Suprapubic skin (tissue), 4 donors: ENCODE measurements at regions not wholly inside any gene's neighbourhood (a gene's known extent, or its start where the extent isn't known, plus 50 kb on each side); places are given as distances from the start of the nearest gene placed in this dataset.

Experiments
- DNase-seq, 2 donors: peaks; one replicate each; pipeline ENCODE4 v3.0.0-alpha.2; 2019; ENCODE audit warnings: low spot score in 2 of 2
- H3K27ac ChIP-seq: fragments of 200-600 bp; sonication (generic); one replicate; pipeline ENCODE4 v1.5.1; 2019
- H3K27me3 ChIP-seq: fragments of 200-600 bp; sonication (generic); one replicate; pipeline ENCODE4 v1.5.1; 2019
- H3K36me3 ChIP-seq: fragments of 200-600 bp; sonication (generic); one replicate; pipeline ENCODE4 v1.5.1; 2019
- H3K4me1 ChIP-seq: fragments of 200-600 bp; sonication (generic); one replicate; pipeline ENCODE4 v1.5.1; 2019
- H3K4me3 ChIP-seq: fragments of 200-600 bp; sonication (generic); one replicate; pipeline ENCODE4 v1.5.1; 2019; ENCODE audit warnings: mild to moderate bottlenecking
- H3K9me3 ChIP-seq: fragments of 200-600 bp; sonication (generic); one replicate; pipeline ENCODE4 v1.5.1; 2019
- CTCF ChIP-seq, 2 donors: fragments of 200-600 bp in 1 of 2; fragments of 450-650 bp in 1 of 2; sonication (generic) in 1 of 2; IDR thresholded peaks; one replicate each; pipeline ENCODE4 v1.5.1; 2016 to 2019; ENCODE audit warnings: antibody characterized with exemption in 2 of 2, mild to moderate bottlenecking in 1 of 2, moderate library complexity in 1 of 2
- EP300 ChIP-seq: sonication (generic); formaldehyde crosslinking; IDR thresholded peaks from one replicate; pipeline ENCODE4 v1.6.1; 2017; ENCODE audit warnings: antibody characterized with exemption
- POLR2A ChIP-seq, 2 donors: fragments of 450-650 bp; IDR thresholded peaks; one replicate each; pipeline ENCODE4 v1.6.1; 2017; ENCODE audit warnings: antibody characterized with exemption in 2 of 2, mild to moderate bottlenecking in 2 of 2, moderate library complexity in 2 of 2
- POLR2AphosphoS5 ChIP-seq, 3 donors: sonication (generic); formaldehyde crosslinking; IDR thresholded peaks; one replicate each; pipeline ENCODE4 v1.6.1; 2017; ENCODE audit warnings: antibody characterized with exemption in 3 of 3
- WGBS: methylation state at CpG from one replicate; pipeline ENCODE4 v1.1.5; 2018; 5-methylcytosine and 5-hydroxymethylcytosine counted together

DNA sequence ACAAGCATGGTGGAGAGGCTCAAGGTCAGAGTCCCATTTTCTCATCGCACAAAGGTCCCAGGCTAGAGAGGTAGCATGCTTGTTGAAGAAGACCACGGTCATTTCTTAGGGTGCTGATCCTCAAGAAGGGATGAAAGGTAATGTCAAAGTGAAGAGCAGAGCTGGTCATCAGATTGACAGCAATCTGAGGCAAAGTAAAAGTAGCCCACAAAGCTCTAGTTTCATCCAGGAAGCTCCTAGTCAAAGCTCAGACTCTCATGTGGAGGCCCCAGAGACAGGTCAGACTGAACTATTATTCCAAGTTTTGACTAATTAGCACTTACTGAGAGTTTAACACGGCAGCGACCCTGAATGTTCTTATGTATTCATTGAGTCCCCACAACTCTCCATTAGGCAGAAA lies 270.6 kb downstream of the RPS29 start:
- no peak overlapping the region for H3K27ac ChIP-seq
- H3K27me3 ChIP-seq = no peaks in the 10 kb centered on the region
- DNase-seq = no peak
- WGBS = 70% methylated on average over 4 of the region's 4 CpGs
- H3K4me1 ChIP-seq = no peaks in the 10 kb centered on the region
- no peak overlapping the region for H3K4me3 ChIP-seq
- no peaks in the 10 kb centered on the region for H3K9me3 ChIP-seq
- no peaks in the 10 kb centered on the region for H3K36me3 ChIP-seq
- TF ChIP-seq POLR2A (IDR thresholded peaks at IDR 0.05) = no peak
- TF ChIP-seq CTCF (IDR thresholded peaks at IDR 0.05) = no peak
- no peak for TF ChIP-seq EP300
- TF ChIP-seq POLR2AphosphoS5 (IDR thresholded peaks at IDR 0.05) = no peak

DNA sequence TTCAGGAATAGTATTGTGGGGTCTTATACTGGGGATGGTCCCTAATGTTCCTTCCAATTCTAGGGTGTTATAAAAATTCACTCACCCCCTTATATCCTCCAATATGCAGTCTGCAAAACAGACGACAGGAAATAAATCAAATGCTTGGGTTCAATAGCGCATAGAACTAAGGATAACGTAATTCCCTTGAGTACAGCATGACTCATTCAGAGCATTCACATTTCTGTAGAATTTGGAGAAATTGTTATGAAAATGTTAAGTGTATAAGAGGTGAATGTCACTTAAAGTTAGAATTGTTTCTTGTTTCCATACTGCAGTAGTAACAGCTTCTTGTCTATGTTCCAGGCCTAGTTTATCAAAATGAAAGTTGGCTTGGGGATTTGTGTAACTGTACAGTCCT lies 271.4 kb downstream of the RPS29 start:
- Histone ChIP-seq H3K27me3 (no peaks in the 10 kb centered on the region), H3K9me3 (no peaks in the 10 kb centered on the region), H3K27ac (no peak overlapping the region), H3K4me1 (no peaks in the 10 kb centered on the region), H3K4me3 (no peak overlapping the region), H3K36me3 (no peaks in the 10 kb centered on the region)
- DNase-seq = no peak
- TF ChIP-seq POLR2A (IDR thresholded peaks at IDR 0.05) (no peak), EP300 (no peak), POLR2AphosphoS5 (IDR thresholded peaks at IDR 0.05) (no peak), CTCF (IDR thresholded peaks at IDR 0.05) (no peak)
- WGBS = 70% methylated on average over 3 of the region's 3 CpGs

DNA sequence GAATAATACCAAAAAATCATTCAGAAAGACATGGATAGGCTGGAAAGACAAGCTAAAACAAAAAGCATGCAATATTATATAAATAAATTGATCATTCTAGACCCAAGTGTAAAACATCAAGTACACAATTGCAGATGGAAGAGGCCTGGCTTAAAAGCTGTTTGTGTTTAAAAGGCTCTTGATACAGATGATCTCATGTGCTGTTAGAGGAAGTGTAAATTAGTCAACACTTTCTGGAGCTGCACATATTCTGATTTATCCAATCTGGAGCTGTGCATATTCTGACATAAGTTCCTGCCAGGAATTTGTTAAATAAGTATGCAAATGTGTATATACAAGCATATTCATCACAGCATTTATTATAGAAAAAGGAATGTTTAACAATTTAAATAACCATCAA lies 273.1 kb downstream of the RPS29 start:
- TF ChIP-seq POLR2A (IDR thresholded peaks at IDR 0.05) (no peak), POLR2AphosphoS5 (IDR thresholded peaks at IDR 0.05) (no peak), CTCF (IDR thresholded peaks at IDR 0.05) (no peak), EP300 (no peak)
- no peaks in the 10 kb centered on the region for H3K36me3 ChIP-seq
- H3K4me1 ChIP-seq = no peaks in the 10 kb centered on the region
- H3K27me3 ChIP-seq = no peaks in the 10 kb centered on the region
- no peak overlapping the region for H3K4me3 ChIP-seq
- H3K9me3 ChIP-seq = no peaks in the 10 kb centered on the region
- no peak overlapping the region for H3K27ac ChIP-seq
- no peak for DNase-seq

- TF ChIP-seq POLR2A (IDR thresholded peaks at IDR 0.05) (no peak), EP300 (no peak), CTCF (IDR thresholded peaks at IDR 0.05) (no peak), POLR2AphosphoS5 (IDR thresholded peaks at IDR 0.05) (no peak)
Measured at GRCh38 chr14:49310298-49310697, 275.9 kb downstream of the RPS29 start.

GRCh38 chr14:49306152-49306751 lies 279.9 kb downstream of the RPS29 start:
- DNase-seq = no peak

More at GRCh38 chr14:49310298-49310697, 275.9 kb downstream of the RPS29 start:
- H3K9me3 ChIP-seq = no peaks in the 10 kb centered on the region
- no peaks in the 10 kb centered on the region for H3K27me3 ChIP-seq
- H3K4me3 ChIP-seq = no peak overlapping the region
- no peak for DNase-seq
- H3K4me1 ChIP-seq = no peaks in the 10 kb centered on the region
- no peak overlapping the region for H3K27ac ChIP-seq
- no peaks in the 10 kb centered on the region for H3K36me3 ChIP-seq

More at GRCh38 chr14:49306152-49306751, 279.9 kb downstream of the RPS29 start:
- no peak overlapping the region for H3K27ac ChIP-seq
- H3K4me3 ChIP-seq = no peak overlapping the region
- TF ChIP-seq POLR2AphosphoS5 (IDR thresholded peaks at IDR 0.05) (no peak), POLR2A (IDR thresholded peaks at IDR 0.05) (no peak), CTCF (IDR thresholded peaks at IDR 0.05) (no peak), EP300 (no peak)
- no peaks in the 10 kb centered on the region for H3K4me1 ChIP-seq
- WGBS = 0% methylated on average over 1 of the region's 1 CpG
- no peaks in the 10 kb centered on the region for H3K36me3 ChIP-seq
- H3K27me3 ChIP-seq = no peaks in the 10 kb centered on the region
- H3K9me3 ChIP-seq = no peaks in the 10 kb centered on the region
